SK-N-SH (cell line): ENCODE measurements at regions not wholly inside any gene's neighbourhood (a gene's known extent, or its start where the extent isn't known, plus 50 kb on each side); places are given as distances from the start of the nearest gene placed in this dataset.

ENCODE experiments used
- CTCF ChIA-PET: fragments of 300-600, 350-600 bp; formaldehyde crosslinking; extraction: SDS; loops from one replicate; lab custom pipeline; 2021; lab: Yijun Ruan, JAX
- POLR2A ChIA-PET: fragments of 350-600 bp; sonication (Branson Sonifier 250); formaldehyde crosslinking; extraction: SDS; loops from one replicate; lab custom pipeline; 2020; ENCODE audit warnings: antibody characterized with exemption, inconsistent platforms; lab: Yijun Ruan, JAX
- DNase-seq: peaks from one replicate; pipeline ENCODE4 v3.0.0; 2012
- H2AFZ ChIP-seq: fragments of 200-600 bp; sonication (generic); 2 replicates; pipeline ENCODE4 v1.8.1; 2016; ENCODE audit warnings: antibody characterized with exemption, mild to moderate bottlenecking, low read depth
- H3F3A ChIP-seq: fragments of 200-600 bp; sonication (generic); replicated peaks from 2 replicates; pipeline ENCODE3; 2016; ENCODE audit warnings: antibody characterized with exemption, mild to moderate bottlenecking; ENCODE audit not compliant: insufficient read depth
- H3K27ac ChIP-seq, 2 experiments: fragments of 200-500 bp in 1 of 2; fragments of 200-600 bp in 1 of 2; sonication (Bioruptor generic) in 1 of 2; sonication (generic), shearing (Covaris generic) in 1 of 2; 2 replicates each; pipeline versions ENCODE4 v1.5.1 to v1.6.1; 2014 to 2016; ENCODE audit warnings: low read depth in 2 of 2, inconsistent platforms in 1 of 2, low read length in 1 of 2, mild to moderate bottlenecking in 1 of 2, mixed read lengths in 1 of 2
- H3K27me3 ChIP-seq: fragments of 200-600 bp; sonication (generic), shearing (Covaris generic); 2 replicates; pipeline ENCODE4 v1.6.1; 2016; ENCODE audit warnings: mixed run types; ENCODE audit not compliant: insufficient read depth
- H3K36me3 ChIP-seq, 2 experiments: fragments of 200-500 bp in 1 of 2; fragments of 200-600 bp in 1 of 2; sonication (Bioruptor generic) in 1 of 2; sonication (generic) in 1 of 2; replicated peaks in 1 of 2; 2 replicates each; pipeline versions ENCODE3 to v1.5.1; 2014 to 2016; ENCODE audit warnings: low read length in 1 of 2, mild to moderate bottlenecking in 1 of 2; ENCODE audit not compliant: insufficient read depth in 2 of 2, control insufficient read depth in 1 of 2
- H3K4me1 ChIP-seq, 2 experiments: fragments of 200-500 bp in 1 of 2; fragments of 200-600 bp in 1 of 2; sonication (Bioruptor generic) in 1 of 2; sonication (generic), shearing (Covaris generic) in 1 of 2; 2 replicates each; pipeline versions ENCODE4 v1.5.1 to v1.6.1; 2014 to 2016; ENCODE audit warnings: low read depth in 1 of 2, low read length in 1 of 2, mixed run types in 1 of 2; ENCODE audit not compliant: insufficient read depth in 2 of 2, control insufficient read depth in 1 of 2
- H3K4me2 ChIP-seq: fragments of 200-600 bp; sonication (generic), shearing (Covaris generic); 2 replicates; pipeline ENCODE4 v1.6.1; 2017; ENCODE audit warnings: mixed run types
- H3K4me3 ChIP-seq, 2 experiments: fragments of 200-500 bp in 1 of 2; fragments of 200-600 bp in 1 of 2; sonication (Bioruptor generic) in 1 of 2; sonication (generic), shearing (Covaris generic) in 1 of 2; 2 replicates each; pipeline versions ENCODE4 v1.5.1 to v1.8.1; 2014 to 2016; ENCODE audit warnings: low read depth in 2 of 2, inconsistent platforms in 1 of 2, low read length in 1 of 2, mild to moderate bottlenecking in 1 of 2, mixed read lengths in 1 of 2, moderate library complexity in 1 of 2
- H3K79me2 ChIP-seq: fragments of 200-600 bp; sonication (generic); 2 replicates; pipeline ENCODE4 v1.8.1; 2017; ENCODE audit warnings: mild to moderate bottlenecking; ENCODE audit not compliant: insufficient read depth
- H3K9ac ChIP-seq: fragments of 200-600 bp; sonication (generic); 2 replicates; pipeline ENCODE4 v1.6.1; 2017; ENCODE audit warnings: mixed run types
- H3K9me2 ChIP-seq: fragments of 200-600 bp; sonication (generic); 2 replicates; pipeline ENCODE4 v1.6.1; 2017; ENCODE audit warnings: mixed run types
- H3K9me3 ChIP-seq: fragments of 200-600 bp; sonication (generic); 2 replicates; pipeline ENCODE4 v1.6.1; 2017; ENCODE audit warnings: mixed run types, mild to moderate bottlenecking, moderate library complexity
- H4K20me1 ChIP-seq: fragments of 200-600 bp; sonication (generic); 2 replicates; pipeline ENCODE4 v1.6.1; 2017; ENCODE audit warnings: mild to moderate bottlenecking, mixed run types; ENCODE audit not compliant: insufficient read depth
- CHD2 ChIP-seq: fragments of 150-350 bp; IDR thresholded peaks from 2 replicates; pipeline ENCODE4 v1.6.1; 2018; ENCODE audit warnings: low read length; ENCODE audit not compliant: partially characterized antibody
- EP300 ChIP-seq, 2 experiments: IDR thresholded peaks; 2 replicates each; pipeline versions ENCODE4 v1.4.0 to v1.6.1; 2012; ENCODE audit warnings: borderline replicate concordance in 1 of 2, low read depth in 1 of 2, low read length in 1 of 2
- FOXJ3 ChIP-seq: sonication (generic); formaldehyde crosslinking; IDR thresholded peaks from 2 replicates; pipeline ENCODE4 v1.5.1; 2020; ENCODE audit warnings: mild to moderate bottlenecking, missing genetic modification reagents
- FOXM1 ChIP-seq: IDR thresholded peaks from 2 replicates; pipeline ENCODE4 v1.4.0; 2012; ENCODE audit warnings: low read depth, mild to moderate bottlenecking
- GATA2 ChIP-seq: sonication (generic); formaldehyde crosslinking; IDR thresholded peaks from 2 replicates; pipeline ENCODE4 v1.5.0; 2020; ENCODE audit warnings: mild to moderate bottlenecking, missing genetic modification reagents
- MEF2A ChIP-seq: IDR thresholded peaks from 2 replicates; pipeline ENCODE4 v1.4.0; 2012; ENCODE audit warnings: low read depth, borderline replicate concordance
- MXI1 ChIP-seq: IDR thresholded peaks from 2 replicates; pipeline ENCODE4 v1.6.1; 2012; ENCODE audit warnings: mild to moderate bottlenecking, low read depth, low read length, improper control_type of control experiment
- NFIC ChIP-seq: IDR thresholded peaks from 2 replicates; pipeline ENCODE4 v1.4.0; 2012; ENCODE audit warnings: borderline replicate concordance
- POLR2AphosphoS5 ChIP-seq: IDR thresholded peaks from 2 replicates; pipeline ENCODE4 v1.6.1; 2012; ENCODE audit warnings: low read depth, low read length
- SIN3A ChIP-seq: IDR thresholded peaks from 2 replicates; pipeline ENCODE4 v1.6.1; 2012; ENCODE audit warnings: low read depth, mild to moderate bottlenecking, low read length, moderate library complexity, borderline replicate concordance
- TCF12 ChIP-seq: IDR thresholded peaks from 2 replicates; pipeline ENCODE4 v1.4.0; 2012
- YY1 ChIP-seq: IDR thresholded peaks from 2 replicates; pipeline ENCODE4 v1.4.0; 2012; ENCODE audit warnings: low read depth, mild to moderate bottlenecking
- WGBS: methylation state at CpG from one replicate; pipeline ENCODE4 v1.1.6; 2017; ENCODE audit warnings: low lambda C conversion rate; 5-methylcytosine and 5-hydroxymethylcytosine counted together
- TF ChIP-seq, protein P1 (sequence below): fragments of 150-350 bp; IDR thresholded peaks from 2 replicates; pipeline ENCODE4 v1.6.1; 2016; ENCODE audit warnings: mild to moderate bottlenecking, low read depth, low read length
- TF ChIP-seq, protein P2 (sequence below): fragments of 200-600 bp; sonication (generic); IDR thresholded peaks from 2 replicates; pipeline ENCODE4 v1.6.1; 2017; ENCODE audit warnings: antibody characterized with exemption, mild to moderate bottlenecking, moderate library complexity
- TF ChIP-seq, protein P3 (sequence below): IDR thresholded peaks from 2 replicates; pipeline ENCODE4; 2012
- TF ChIP-seq, protein P4 (sequence below): IDR thresholded peaks from 2 replicates; pipeline ENCODE4 v1.4.0; 2012; ENCODE audit warnings: low read depth, borderline replicate concordance
- TF ChIP-seq, protein P5 (sequence below): IDR thresholded peaks from 2 replicates; pipeline ENCODE4 v1.6.1; 2012; ENCODE audit warnings: mild to moderate bottlenecking, low read depth, low read length, moderate library complexity
- TF ChIP-seq, protein P6 (sequence below): IDR thresholded peaks from 2 replicates; pipeline ENCODE4 v1.4.0; 2012; ENCODE audit warnings: low read depth

DNA sequence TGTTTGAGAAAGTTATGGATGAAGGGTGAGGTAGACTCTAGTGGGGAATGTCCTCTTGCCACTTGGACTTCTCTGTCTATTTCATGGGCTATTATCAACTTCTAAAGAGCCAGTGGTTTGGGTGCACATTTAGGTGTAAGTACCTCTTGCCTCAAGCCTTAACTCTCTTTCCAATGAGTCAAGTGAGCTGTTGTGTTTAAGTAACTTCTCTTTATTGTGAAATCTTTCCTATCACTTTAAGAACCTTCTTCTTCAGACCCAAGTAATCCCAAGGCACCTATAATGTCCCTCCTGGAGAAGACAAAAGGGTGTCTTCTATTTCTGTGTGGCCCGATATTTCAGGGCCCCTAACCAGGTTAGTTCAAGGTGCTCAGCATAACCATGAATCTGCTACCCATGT is 90.5 kb upstream of the VPREB1 start:
- H3F3A ChIP-seq, result no peaks in the 10 kb centered on the region
- TF ChIP-seq POLR2AphosphoS5, result no peak
- TF ChIP-seq, protein P1, sequence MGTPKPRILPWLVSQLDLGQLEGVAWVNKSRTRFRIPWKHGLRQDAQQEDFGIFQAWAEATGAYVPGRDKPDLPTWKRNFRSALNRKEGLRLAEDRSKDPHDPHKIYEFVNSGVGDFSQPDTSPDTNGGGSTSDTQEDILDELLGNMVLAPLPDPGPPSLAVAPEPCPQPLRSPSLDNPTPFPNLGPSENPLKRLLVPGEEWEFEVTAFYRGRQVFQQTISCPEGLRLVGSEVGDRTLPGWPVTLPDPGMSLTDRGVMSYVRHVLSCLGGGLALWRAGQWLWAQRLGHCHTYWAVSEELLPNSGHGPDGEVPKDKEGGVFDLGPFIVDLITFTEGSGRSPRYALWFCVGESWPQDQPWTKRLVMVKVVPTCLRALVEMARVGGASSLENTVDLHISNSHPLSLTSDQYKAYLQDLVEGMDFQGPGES, result no peak
- H3K9me3 ChIP-seq, result no peaks in the 10 kb centered on the region
- WGBS, result 43% methylated on average over 1 of the region's 1 CpG
- POLR2A ChIA-PET, result no interaction called here
- no peaks in the 10 kb centered on the region for H3K4me1 ChIP-seq
- H3K27ac ChIP-seq, result no peak overlapping the region
- no peaks in the 10 kb centered on the region for H3K36me3 ChIP-seq
- no peak for DNase-seq
- H2AFZ ChIP-seq, result no peak overlapping the region
- H3K27me3 ChIP-seq, result peaks cover 6% of the 10 kb centered on the region; the same call in 1 of the 2 replicates
- no peaks in the 10 kb centered on the region for H3K79me2 ChIP-seq
- no peaks in the 10 kb centered on the region for H4K20me1 ChIP-seq
- H3K4me3 ChIP-seq, result no peak overlapping the region
- no peak overlapping the region for H3K9ac ChIP-seq
- CTCF ChIA-PET, result interaction anchor here (1.0 kb wide), 1 partner anchor 189 kb away, joined by 3 read pairs; no protein-coding TSS in a partner anchor
- H3K4me2 ChIP-seq, result no peak overlapping the region
- no peaks in the 10 kb centered on the region for H3K9me2 ChIP-seq

DNA sequence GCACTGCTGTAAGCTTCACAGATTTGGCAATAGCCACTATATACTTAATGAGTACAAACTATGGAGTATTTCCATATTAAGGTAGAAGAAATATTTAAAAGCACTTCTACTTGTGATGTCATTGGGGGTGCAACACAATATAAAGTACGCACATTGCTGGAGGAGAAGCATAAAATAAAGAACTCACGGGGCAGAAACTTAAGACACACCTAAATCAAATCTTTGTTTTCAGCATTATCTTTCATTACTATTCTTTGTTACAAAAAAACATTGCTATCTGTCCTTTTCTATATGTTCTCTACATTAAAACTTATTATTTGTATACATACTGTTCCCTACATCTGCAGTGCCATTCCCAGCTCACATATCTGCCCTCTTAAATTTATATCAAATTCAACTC is 93.3 kb upstream of the VPREB1 start:
- no peak overlapping the region for H3K4me3 ChIP-seq
- peaks cover 19% of the 10 kb centered on the region; the same call in 1 of the 2 replicates for H3K27me3 ChIP-seq
- no peaks in the 10 kb centered on the region for H3K4me1 ChIP-seq
- 21% methylated on average over 2 of the region's 2 CpGs for WGBS
- H3K27ac ChIP-seq, result no peak overlapping the region
- DNase-seq, result no peak
- ChIA-PET CTCF (interaction anchor here (1.0 to 1.4 kb wide), 2 partner anchors 81 to 179 kb away, joined by 3 read pairs; no protein-coding TSS in a partner anchor), POLR2A (no interaction called here)
- H3K79me2 ChIP-seq, result no peaks in the 10 kb centered on the region
- no peak overlapping the region for H2AFZ ChIP-seq
- no peak overlapping the region for H3K9ac ChIP-seq
- no peaks in the 10 kb centered on the region for H3F3A ChIP-seq
- no peaks in the 10 kb centered on the region for H4K20me1 ChIP-seq
- no peak overlapping the region for H3K4me2 ChIP-seq
- no peaks in the 10 kb centered on the region for H3K9me3 ChIP-seq
- H3K9me2 ChIP-seq, result 0 out of 2 replicates have a peak, but pooled peaks cover 2% of the 10 kb centered on the region
- no peaks in the 10 kb centered on the region for H3K36me3 ChIP-seq
- no peak for TF ChIP-seq SIN3A
- TF ChIP-seq YY1, result no peak
- TF ChIP-seq, protein P1, result no peak
- no peak for TF ChIP-seq NFIC
- TF ChIP-seq, protein P2, sequence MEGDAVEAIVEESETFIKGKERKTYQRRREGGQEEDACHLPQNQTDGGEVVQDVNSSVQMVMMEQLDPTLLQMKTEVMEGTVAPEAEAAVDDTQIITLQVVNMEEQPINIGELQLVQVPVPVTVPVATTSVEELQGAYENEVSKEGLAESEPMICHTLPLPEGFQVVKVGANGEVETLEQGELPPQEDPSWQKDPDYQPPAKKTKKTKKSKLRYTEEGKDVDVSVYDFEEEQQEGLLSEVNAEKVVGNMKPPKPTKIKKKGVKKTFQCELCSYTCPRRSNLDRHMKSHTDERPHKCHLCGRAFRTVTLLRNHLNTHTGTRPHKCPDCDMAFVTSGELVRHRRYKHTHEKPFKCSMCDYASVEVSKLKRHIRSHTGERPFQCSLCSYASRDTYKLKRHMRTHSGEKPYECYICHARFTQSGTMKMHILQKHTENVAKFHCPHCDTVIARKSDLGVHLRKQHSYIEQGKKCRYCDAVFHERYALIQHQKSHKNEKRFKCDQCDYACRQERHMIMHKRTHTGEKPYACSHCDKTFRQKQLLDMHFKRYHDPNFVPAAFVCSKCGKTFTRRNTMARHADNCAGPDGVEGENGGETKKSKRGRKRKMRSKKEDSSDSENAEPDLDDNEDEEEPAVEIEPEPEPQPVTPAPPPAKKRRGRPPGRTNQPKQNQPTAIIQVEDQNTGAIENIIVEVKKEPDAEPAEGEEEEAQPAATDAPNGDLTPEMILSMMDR, result no peak
- TF ChIP-seq, protein P3, sequence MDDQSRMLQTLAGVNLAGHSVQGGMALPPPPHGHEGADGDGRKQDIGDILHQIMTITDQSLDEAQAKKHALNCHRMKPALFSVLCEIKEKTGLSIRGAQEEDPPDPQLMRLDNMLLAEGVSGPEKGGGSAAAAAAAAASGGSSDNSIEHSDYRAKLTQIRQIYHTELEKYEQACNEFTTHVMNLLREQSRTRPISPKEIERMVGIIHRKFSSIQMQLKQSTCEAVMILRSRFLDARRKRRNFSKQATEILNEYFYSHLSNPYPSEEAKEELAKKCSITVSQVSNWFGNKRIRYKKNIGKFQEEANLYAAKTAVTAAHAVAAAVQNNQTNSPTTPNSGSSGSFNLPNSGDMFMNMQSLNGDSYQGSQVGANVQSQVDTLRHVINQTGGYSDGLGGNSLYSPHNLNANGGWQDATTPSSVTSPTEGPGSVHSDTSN, result no peak
- TF ChIP-seq, protein P4, sequence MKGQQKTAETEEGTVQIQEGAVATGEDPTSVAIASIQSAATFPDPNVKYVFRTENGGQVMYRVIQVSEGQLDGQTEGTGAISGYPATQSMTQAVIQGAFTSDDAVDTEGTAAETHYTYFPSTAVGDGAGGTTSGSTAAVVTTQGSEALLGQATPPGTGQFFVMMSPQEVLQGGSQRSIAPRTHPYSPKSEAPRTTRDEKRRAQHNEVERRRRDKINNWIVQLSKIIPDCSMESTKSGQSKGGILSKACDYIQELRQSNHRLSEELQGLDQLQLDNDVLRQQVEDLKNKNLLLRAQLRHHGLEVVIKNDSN, result no peak
- TF ChIP-seq GATA2 (CRISPR knock-in tag), result no peak
- no peak for TF ChIP-seq FOXM1
- TF ChIP-seq EP300 (IDR thresholded peaks at IDR 0.05; ENCODE audit: borderline replicate concordance in 1 of 2, low read depth in 1 of 2, low read length in 1 of 2), result no peak
- TF ChIP-seq, protein P5, sequence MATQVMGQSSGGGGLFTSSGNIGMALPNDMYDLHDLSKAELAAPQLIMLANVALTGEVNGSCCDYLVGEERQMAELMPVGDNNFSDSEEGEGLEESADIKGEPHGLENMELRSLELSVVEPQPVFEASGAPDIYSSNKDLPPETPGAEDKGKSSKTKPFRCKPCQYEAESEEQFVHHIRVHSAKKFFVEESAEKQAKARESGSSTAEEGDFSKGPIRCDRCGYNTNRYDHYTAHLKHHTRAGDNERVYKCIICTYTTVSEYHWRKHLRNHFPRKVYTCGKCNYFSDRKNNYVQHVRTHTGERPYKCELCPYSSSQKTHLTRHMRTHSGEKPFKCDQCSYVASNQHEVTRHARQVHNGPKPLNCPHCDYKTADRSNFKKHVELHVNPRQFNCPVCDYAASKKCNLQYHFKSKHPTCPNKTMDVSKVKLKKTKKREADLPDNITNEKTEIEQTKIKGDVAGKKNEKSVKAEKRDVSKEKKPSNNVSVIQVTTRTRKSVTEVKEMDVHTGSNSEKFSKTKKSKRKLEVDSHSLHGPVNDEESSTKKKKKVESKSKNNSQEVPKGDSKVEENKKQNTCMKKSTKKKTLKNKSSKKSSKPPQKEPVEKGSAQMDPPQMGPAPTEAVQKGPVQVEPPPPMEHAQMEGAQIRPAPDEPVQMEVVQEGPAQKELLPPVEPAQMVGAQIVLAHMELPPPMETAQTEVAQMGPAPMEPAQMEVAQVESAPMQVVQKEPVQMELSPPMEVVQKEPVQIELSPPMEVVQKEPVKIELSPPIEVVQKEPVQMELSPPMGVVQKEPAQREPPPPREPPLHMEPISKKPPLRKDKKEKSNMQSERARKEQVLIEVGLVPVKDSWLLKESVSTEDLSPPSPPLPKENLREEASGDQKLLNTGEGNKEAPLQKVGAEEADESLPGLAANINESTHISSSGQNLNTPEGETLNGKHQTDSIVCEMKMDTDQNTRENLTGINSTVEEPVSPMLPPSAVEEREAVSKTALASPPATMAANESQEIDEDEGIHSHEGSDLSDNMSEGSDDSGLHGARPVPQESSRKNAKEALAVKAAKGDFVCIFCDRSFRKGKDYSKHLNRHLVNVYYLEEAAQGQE, result no peak
- no peak for TF ChIP-seq TCF12
- TF ChIP-seq CHD2, result no peak
- no peak for TF ChIP-seq FOXJ3 (CRISPR knock-in tag)
- TF ChIP-seq, protein P6, sequence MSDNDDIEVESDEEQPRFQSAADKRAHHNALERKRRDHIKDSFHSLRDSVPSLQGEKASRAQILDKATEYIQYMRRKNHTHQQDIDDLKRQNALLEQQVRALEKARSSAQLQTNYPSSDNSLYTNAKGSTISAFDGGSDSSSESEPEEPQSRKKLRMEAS, result no peak
- TF ChIP-seq MEF2A, result no peak
- no peak for TF ChIP-seq MXI1
